H1 (cell line): ENCODE measurements at regions not wholly inside any gene's neighbourhood (a gene's known extent, or its start where the extent isn't known, plus 50 kb on each side); places are given as distances from the start of the nearest gene placed in this dataset.

Experiments used
- ATF3 ChIP-seq: IDR thresholded peaks from 2 replicates; pipeline ENCODE4 v1.6.1; 2011; ENCODE audit warnings: low read depth, mild to moderate bottlenecking, low read length; ENCODE audit not compliant: insufficient read depth
- BRCA1 ChIP-seq: IDR thresholded peaks from 2 replicates; pipeline ENCODE4 v1.6.1; 2012; ENCODE audit warnings: low read depth, low read length, improper control_type of control experiment
- CTCF ChIP-seq, 3 experiments: IDR thresholded peaks; 1 replicate in 2 of 3; 2 replicates in 1 of 3; pipeline versions ENCODE4 v1.5.1 to v1.6.1; 2011; ENCODE audit warnings: low read length in 3 of 3, mild to moderate bottlenecking in 3 of 3, inconsistent platforms in 2 of 3, low read depth in 1 of 3, moderate library complexity in 1 of 3; ENCODE audit not compliant: insufficient read depth in 1 of 3; ENCODE audit errors: control extremely low read depth in 1 of 3
- E2F6 ChIP-seq: IDR thresholded peaks from 2 replicates; pipeline ENCODE4 v1.6.1; 2012; ENCODE audit warnings: inconsistent platforms
- EZH2 ChIP-seq: fragments of 200-600 bp; sonication (generic); IDR thresholded peaks from 2 replicates; pipeline ENCODE4 v1.7.1; 2012; ENCODE audit warnings: low read depth, mild to moderate bottlenecking, moderate library complexity, low read length, inconsistent platforms; ENCODE audit not compliant: severe bottlenecking
- JUN ChIP-seq: IDR thresholded peaks from 2 replicates; pipeline ENCODE4 v1.6.1; 2011; ENCODE audit warnings: low read depth, mild to moderate bottlenecking, improper control_type of control experiment, low read length
- POLR2A ChIP-seq, 2 experiments: IDR thresholded peaks; 1 replicate in 1 of 2; 2 replicates in 1 of 2; pipeline ENCODE4 v1.6.1; 2011; ENCODE audit warnings: low read depth in 2 of 2, low read length in 2 of 2, mild to moderate bottlenecking in 2 of 2; ENCODE audit errors: control extremely low read depth in 1 of 2
- POLR2AphosphoS5 ChIP-seq: IDR thresholded peaks from 2 replicates; pipeline ENCODE4 v1.6.1; 2011; ENCODE audit warnings: low read depth, low read length
- POU5F1 ChIP-seq: IDR thresholded peaks from 2 replicates; pipeline ENCODE4 v1.6.1; 2011; ENCODE audit warnings: low read depth, mild to moderate bottlenecking, low read length, moderate library complexity
- RNF2 ChIP-seq: fragments of 200-900, 300-1000 bp; sonication (generic); IDR thresholded peaks from 2 replicates; pipeline ENCODE4 v1.7.1; 2016; ENCODE audit warnings: borderline replicate concordance, low read depth, mild to moderate bottlenecking, antibody characterized with exemption, low read length; ENCODE audit not compliant: poor library complexity, severe bottlenecking; ENCODE audit errors: missing control alignments
- SP4 ChIP-seq: IDR thresholded peaks from 2 replicates; pipeline ENCODE4 v1.6.1; 2012; ENCODE audit warnings: low read length, inconsistent platforms
- SRF ChIP-seq: IDR thresholded peaks from 2 replicates; pipeline ENCODE4 v1.6.1; 2011; ENCODE audit warnings: mild to moderate bottlenecking, low read depth, low read length, moderate library complexity
- TCF12 ChIP-seq: IDR thresholded peaks from 2 replicates; pipeline ENCODE4 v1.6.1; 2011; ENCODE audit warnings: low read depth, mild to moderate bottlenecking, low read length
- TF ChIP-seq, protein P1 (sequence below): IDR thresholded peaks from 2 replicates; pipeline ENCODE4 v1.6.1; 2012; ENCODE audit warnings: inconsistent platforms

DNA sequence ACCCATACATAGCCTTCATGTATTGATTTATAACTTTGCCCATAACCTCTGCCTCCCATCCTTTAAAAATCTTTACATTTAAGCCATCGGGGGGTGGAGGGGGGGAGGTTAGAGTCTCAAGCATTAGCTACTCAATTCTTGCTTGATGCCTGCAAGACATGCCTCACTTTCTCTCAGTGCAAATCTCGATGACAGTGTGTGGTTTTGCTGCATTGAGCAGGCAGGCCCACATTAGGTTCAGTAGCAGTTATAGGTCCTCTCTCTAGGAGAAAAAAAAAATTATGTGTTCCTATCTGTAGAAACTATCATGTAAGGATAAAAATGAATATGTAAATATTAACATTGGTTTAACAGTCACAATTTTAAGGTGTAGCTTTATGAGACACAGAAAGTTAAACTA, 314.0 kb upstream of the ANO3 start:
- TF ChIP-seq E2F6 (no peak), ATF3 (no peak), EZH2 (no peak), TCF12 (no peak), CTCF (IDR thresholded peaks at IDR 0.05; ENCODE audit: control extremely low read depth in 1 of 3, insufficient read depth in 1 of 3, low read depth in 1 of 3, low read length in 3 of 3) (no peak), POLR2AphosphoS5 (no peak), SRF (no peak), POLR2A (IDR thresholded peaks at IDR 0.05; ENCODE audit: control extremely low read depth in 1 of 2, low read depth in 2 of 2, low read length in 2 of 2) (no peak), BRCA1 (no peak), SP4 (no peak), JUN (no peak), POU5F1 (no peak), RNF2 (no peak)
- TF ChIP-seq, protein P1, sequence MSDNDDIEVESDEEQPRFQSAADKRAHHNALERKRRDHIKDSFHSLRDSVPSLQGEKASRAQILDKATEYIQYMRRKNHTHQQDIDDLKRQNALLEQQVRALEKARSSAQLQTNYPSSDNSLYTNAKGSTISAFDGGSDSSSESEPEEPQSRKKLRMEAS: no peak
